Inflammatory macrophage treated with lipopolysaccharide for 4 hours (primary cell): ENCODE measurements at regions not wholly inside any gene's neighbourhood (a gene's known extent, or its start where the extent isn't known, plus 50 kb on each side); places are given as distances from the start of the nearest gene placed in this dataset.
"Not testable (repeated sequence)": the region's sequence is repeated elsewhere in the genome, so short reads cannot be mapped to it uniquely, and the experiment has no call there.

Experiments used
- DNase-seq: peaks from one replicate; pipeline ENCODE4 v3.0.0-alpha.2; 2020

DNA sequence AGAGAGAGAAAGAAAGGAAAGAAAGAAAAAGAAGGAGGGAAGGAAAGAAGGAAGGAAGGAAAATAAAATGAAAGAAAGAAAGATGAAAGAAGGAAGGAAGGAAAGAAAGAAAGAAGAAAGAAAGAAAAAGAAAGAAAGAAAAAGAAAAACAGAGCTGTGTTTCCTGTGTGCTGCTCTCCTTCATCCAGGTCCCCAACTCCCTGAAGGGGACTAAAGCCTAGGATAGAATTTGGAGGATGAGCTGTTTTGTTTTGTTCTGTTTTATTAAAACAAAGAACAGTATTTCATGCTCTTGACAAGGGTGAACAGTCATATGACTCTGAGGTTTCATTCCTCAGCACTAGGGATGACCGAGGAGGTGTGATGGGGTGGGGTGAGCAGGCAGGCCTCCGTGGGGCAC lies 164.8 kb upstream of the NDN start:
- no peak for DNase-seq

- DNase-seq = no peak
Measured at GRCh38 chr15:23853286-23853685, 166.2 kb upstream of the NDN start.

GRCh38 chr15:23854203-23854911 lies 167.3 kb upstream of the NDN start:
- no peak for DNase-seq

- DNase-seq = no peak
Measured at GRCh38 chr15:23854912-23855659, 168.0 kb upstream of the NDN start.

DNA sequence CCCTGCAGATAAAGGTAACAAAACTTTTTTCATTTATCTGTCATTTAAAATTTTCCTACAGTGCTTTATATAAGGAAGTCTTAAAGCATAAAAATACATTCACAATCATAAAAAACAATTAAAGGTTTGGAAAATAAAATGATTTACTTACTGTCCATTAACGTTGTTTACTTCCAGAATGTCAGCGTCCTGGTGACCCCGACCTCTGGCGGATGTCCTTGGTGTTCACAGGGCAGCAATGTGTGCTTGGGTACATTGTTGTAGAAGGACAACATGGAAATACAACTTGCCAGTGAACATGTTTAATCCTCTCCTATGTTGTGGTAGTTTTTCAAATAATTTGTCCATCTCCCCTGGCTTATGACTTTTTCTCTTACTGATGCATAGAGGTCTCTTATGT lies 168.8 kb upstream of the NDN start:
- no peak for DNase-seq

DNA sequence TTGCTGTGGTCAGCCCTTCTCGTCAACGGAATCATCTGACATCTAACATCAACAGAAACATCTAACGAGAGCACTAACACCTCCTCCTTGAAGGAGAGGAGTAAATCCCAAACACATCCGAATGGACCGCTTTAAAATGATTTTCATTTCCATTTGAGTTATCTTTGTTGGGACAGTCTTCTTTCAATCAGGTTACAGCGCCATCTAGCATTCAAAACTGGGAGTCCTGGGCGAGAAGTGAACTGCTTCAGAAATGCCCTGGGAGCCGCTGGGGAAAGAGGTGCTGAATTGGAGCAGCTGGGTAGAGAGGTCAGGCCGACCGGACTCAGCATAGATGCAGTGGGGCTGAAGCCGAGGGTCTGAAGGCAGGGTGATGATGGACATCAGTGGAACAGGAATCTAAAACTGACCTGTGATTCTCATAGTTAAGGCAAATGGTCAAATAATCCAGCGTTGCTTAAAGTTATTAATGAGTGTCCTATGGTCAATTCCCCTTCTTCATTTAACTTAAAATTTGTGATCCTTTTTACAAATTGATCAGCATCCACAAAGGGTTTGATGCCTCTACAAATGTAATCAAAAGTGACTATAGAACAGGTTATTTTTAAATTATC lies 170.0 kb upstream of the NDN start:
- peak; percentile 11 for DNase-seq

GRCh38 chr15:23859008-23859407 lies 171.9 kb upstream of the NDN start:
- no peak for DNase-seq

GRCh38 chr15:23860290-23861245 lies 173.5 kb upstream of the NDN start:
- DNase-seq = no peak

DNA sequence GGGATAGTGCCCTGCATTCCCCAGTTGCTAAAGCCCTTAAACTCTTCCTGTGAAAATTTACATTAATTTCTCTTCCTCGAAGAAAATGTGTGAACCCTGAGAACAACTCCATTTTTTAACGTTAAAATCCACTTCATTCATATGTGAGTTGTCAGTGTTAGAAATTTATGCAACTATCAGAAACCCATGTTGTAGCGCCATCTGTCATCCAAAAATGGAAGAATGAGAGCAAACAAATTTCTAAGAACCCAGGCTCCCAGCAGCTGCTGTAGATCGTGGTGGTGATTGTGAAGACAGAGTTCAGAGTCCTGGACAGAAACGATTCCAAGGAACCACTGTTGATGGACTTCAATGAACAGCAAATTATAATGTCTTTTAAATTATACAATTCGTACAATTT lies 179.7 kb upstream of the NDN start:
- no peak for DNase-seq

DNA sequence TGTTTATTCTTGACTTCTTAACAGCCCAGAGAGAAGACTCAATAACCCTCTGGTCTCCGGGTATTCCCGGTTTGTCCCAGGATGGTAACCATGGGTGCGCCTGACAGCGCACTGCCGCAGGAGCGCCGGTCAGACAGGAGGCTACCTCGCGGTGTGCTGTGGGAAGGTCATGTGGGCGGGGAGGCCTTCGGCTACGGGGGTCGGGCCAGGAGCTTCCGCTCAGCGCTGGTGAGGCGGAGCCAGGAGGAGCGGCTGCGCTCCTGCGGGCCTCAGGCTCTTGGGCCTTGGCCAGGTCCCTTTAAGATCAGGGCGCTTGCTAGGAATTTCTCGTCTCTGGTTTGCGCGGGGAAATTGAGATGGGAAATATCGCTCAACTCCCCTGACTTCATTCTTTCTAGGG lies 182.3 kb upstream of the NDN start:
- no peak for DNase-seq

DNA sequence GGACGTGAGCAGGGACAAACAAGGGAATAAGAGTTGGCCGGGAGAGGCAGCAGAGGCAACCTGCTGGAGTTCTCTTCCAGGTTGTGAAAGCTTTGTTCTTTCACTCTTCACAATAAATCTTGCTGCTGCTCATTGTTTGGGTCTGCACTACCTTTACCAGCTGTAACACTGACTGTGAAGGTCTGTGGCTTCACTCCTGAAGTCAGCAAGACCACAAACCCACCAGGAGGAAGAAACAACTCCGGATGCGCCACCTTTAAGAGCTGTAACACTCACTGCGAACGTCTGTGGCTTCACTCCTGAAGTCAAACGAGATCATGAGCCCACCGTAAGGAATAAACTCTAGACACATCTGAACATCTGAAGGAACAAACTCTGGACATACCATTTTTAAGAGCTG lies 186.5 kb upstream of the NDN start:
- DNase-seq = not testable (repeated sequence)

DNA sequence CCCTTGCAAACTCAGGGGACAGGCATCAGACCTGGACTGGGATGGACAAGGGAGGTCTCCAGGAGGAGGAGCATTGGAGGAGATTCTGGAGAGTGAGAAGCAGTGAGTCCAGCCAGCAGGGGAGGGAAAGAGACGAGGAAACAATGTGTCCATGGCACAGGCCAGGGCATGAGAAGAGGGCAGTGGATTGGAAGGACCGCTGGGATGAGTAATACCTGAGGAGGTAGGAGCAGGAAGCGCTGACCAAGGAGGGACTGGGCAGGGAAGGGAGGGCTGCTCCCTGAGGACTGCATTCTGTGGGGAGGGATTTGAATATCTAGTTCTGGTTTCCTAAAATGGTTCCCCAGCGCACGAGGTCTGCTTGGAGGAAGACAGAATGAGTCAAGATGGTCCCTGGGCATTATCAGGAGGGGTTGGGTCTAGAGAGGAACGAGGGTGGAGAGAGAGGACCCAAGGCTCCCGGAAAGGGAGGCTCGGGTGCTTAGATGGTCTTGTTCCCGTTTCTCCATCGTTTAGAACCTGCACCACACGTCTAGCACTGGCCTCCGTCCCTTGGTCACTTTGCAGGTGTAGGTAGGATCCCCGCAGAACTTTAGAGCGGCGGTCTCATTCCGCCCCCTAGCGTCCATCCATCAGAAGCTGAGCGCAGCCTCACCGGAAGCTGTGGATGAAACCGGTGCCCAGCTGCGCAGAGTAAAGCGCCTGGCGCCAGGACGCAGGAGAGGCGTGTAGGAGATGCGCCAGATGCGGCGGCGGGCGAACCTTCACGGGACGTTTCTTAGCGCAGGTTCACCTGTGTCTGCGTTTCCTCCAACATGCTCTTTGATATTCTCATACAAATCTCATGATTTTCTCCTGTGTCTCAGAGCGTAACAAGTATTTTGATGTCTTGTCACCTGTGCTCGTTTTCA lies 190.7 kb upstream of the NDN start:
- peak; percentile 2 for DNase-seq

DNA sequence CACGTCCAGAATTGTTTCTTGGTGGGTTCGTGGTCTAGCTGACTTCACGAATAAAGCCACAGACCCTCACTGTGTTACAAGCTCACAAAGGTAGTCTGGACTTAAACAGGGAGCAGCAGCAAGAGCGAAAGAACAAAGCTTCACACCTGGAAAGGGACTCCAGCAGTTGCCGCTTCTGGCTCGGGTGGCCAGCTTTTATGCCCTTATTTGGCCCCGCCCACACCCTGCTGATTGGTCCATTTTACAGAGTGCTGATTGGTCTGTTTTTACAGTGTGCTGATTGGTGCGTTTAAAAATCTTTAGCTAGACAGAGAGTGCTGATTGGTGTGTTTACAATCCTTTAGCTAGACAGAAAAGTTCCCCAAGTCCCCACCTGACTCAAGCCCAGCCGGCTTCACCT lies 194.2 kb upstream of the NDN start:
- DNase-seq = no peak

GRCh38 chr15:23890218-23890617 lies 203.1 kb upstream of the NDN start:
- no peak for DNase-seq

DNA sequence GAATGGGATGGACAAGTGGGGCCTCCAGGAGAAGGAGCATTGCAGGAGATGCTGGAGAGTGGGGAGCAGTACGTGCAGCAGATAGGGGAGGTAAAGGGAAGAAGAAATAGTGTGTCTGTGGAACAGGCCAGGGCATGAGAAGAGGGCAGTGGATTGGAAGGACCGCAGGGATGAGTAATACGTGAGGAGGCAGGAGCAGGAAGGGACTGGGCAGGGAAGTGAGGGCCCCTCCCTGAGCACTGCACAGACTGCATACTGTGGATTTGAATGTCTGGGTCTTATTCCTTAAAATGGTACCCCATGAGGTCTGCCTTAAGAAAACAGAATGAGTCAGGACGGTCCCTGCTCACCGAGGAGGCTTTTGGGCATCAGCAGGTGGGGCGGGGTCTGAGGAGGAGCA lies 210.0 kb upstream of the NDN start:
- DNase-seq = no peak

- DNase-seq = no peak
Measured at GRCh38 chr15:23897531-23897930, 210.4 kb upstream of the NDN start.

GRCh38 chr15:23910030-23910429 lies 222.9 kb upstream of the NDN start:
- no peak for DNase-seq

GRCh38 chr15:23912191-23912590 lies 225.1 kb upstream of the NDN start:
- no peak for DNase-seq

- no peak for DNase-seq
Measured at GRCh38 chr15:23913081-23913480, 226.0 kb upstream of the NDN start.

GRCh38 chr15:23913635-23914034 lies 226.5 kb upstream of the NDN start:
- DNase-seq = no peak

- DNase-seq = no peak
Measured at GRCh38 chr15:23924686-23925085, 237.6 kb upstream of the NDN start.

- no peak for DNase-seq
Measured at GRCh38 chr15:23954931-23955330, 267.8 kb upstream of the NDN start.
